ENCODE measurements at regions not wholly inside any gene's neighbourhood (a gene's known extent, or its start where the extent isn't known, plus 50 kb on each side); places are given as distances from the start of the nearest gene placed in this dataset.
A peak's percentile ranks its signal among the peaks of the same experiment; 100 is the strongest.
"Not testable (repeated sequence)": the region's sequence is repeated elsewhere in the genome, so short reads cannot be mapped to it uniquely, and the experiment has no call there.

DNA sequence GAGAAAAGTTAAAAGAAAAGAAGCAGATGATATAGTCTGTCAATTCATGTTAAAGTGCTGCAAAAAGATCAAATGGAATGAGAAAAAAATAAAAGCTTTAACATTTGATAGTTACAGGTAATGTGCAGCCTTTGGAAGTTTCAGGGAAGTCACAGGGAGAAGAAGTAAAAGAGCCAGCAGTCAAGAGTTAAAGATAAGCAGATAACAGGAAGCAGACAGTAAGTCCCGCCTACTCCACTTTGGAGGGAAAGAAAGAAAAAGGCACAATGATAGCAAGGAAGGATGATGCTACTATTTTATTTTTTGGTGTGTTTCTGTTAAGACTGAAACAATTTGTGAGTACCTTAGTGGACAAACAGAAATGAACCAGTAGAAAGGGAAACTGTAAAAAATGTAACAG, 111.1 kb upstream of the KRR1 start:
- no peak for ATAC-seq (replicated peaks in 6 of 8)
- Histone ChIP-seq H3K4me1 (replicated peaks in 1 of 2) (no peaks in the 10 kb centered on the region), H3K27ac (no peak overlapping the region), H3K4me3 (no peak overlapping the region)
- WGBS, 10 experiments, result 90 to 100% (median 100%) methylated on average over 1 of the region's 1 CpG; no CpG with 5 or more reads in 1 of the 10 experiments
- in situ Hi-C loops (cut with MboI; ENCODE audit: low pct_unique_long_range_greater_than_20kb in 2 of 9, low sequenced_read_pairs in 9 of 9, unreplicated experiment in 9 of 9), result no loop called here

DNA sequence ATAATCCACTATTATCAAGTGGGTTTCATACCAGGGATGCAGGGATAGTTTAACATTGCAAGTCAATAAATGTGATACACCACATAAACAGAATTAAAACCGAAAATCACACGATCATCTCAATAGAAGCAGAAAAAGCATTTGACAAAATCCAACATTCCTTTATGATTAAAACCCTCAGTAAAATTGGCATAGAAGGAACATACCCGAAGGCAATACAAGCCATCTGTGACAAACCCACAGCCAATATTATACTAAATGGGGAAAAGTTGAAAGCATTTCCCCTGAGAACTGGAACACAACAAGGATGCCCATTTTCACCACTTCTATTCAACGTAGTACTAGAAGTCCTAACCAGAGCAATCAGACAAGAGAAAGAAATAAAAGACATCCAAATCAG, 103.0 kb upstream of the KRR1 start:
- ATAC-seq (replicated peaks in 6 of 8); H3K4me1 ChIP-seq (replicated peaks in 1 of 2); H3K27ac ChIP-seq; in situ Hi-C loops (cut with MboI; ENCODE audit: low pct_unique_long_range_greater_than_20kb in 2 of 9, low sequenced_read_pairs in 9 of 9, unreplicated experiment in 9 of 9); H3K4me3 ChIP-seq: not testable (repeated sequence)
- 0 to 88% (median 70%) methylated on average over 2 to 4 of the region's 4 CpGs; no CpG with 5 or more reads in 1 of the 10 experiments for WGBS, 10 experiments

DNA sequence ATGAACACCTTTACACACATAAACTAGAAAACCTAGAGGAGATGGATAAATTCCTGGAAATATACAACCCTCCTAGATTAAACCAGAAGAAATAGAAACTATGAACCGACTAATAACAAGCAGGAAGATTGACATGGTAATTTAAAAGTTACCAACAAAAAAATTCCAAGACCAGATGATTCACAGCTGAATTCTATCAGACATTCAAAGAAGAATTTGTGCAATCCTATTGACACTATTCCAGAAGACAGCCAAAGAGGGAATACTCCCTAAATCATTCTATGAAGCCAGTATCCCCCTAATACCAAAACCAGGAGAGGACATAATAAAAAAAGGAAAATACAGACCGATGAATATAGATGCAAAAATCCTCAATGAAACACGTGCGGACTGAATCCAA, 102.6 kb upstream of the KRR1 start:
- in situ Hi-C loops (cut with MboI; ENCODE audit: low pct_unique_long_range_greater_than_20kb in 2 of 9, low sequenced_read_pairs in 9 of 9, unreplicated experiment in 9 of 9), result no loop called here
- H3K27ac ChIP-seq, result no peak overlapping the region
- no peak for ATAC-seq (replicated peaks in 6 of 8)
- H3K4me3 ChIP-seq, result no peak overlapping the region
- no peaks in the 10 kb centered on the region for H3K4me1 ChIP-seq (replicated peaks in 1 of 2)
- WGBS, 10 experiments, result 20 to 100% (median 72%) methylated on average over 1 to 4 of the region's 4 CpGs; no CpG with 5 or more reads in 1 of the 10 experiments

DNA sequence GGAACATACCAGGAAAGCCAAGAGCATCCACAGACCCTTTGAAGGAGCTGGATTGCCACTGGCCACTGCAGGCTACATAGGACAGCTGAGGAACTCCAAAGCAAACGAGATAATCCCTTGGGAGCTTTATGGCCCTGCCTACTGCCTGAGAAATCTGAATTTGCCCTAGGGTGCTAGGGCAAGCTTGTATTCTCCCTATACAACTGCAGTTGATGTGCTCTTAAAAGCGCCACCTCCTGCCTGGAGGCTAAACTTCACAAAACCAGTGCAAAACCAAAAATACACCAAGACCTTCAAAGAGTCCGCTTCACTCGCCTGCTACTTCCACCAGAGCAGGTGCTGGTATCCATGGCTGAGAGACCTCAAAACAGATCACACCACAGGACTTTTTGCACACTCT, 99.6 kb upstream of the KRR1 start:
- no peak for ATAC-seq (replicated peaks in 6 of 8)
- in situ Hi-C loops (cut with MboI; ENCODE audit: low pct_unique_long_range_greater_than_20kb in 2 of 9, low sequenced_read_pairs in 9 of 9, unreplicated experiment in 9 of 9), result no loop called here

DNA sequence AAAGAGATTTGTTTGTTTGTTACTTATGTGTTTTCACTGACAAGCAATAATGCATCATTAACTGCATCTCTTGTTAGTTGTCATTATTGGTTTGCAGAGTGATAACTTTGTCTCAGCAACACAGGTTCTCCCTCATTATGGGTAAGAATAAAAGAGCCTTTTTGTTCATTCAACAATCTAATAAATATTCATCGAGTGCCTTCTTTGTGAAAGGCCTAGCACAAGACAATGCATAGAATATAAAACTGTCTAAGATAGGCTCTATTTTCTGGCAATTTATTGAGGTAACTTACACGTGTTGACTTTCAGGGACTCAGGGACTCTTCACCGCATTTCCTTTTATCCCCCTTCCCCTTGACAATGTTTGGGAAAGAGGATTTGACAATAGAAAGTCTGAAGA, 95.5 kb upstream of the KRR1 start:
- no peak overlapping the region for H3K4me3 ChIP-seq
- H3K4me1 ChIP-seq (replicated peaks in 1 of 2), result peaks cover 9 to 26% of the 10 kb centered on the region in 2 donors
- in situ Hi-C loops (cut with MboI; ENCODE audit: low pct_unique_long_range_greater_than_20kb in 2 of 9, low sequenced_read_pairs in 9 of 9, unreplicated experiment in 9 of 9), result no loop called here
- H3K27ac ChIP-seq, result no peak overlapping the region
- 27 to 83% (median 47%) methylated on average over 1 to 3 of the region's 3 CpGs; no CpG with 5 or more reads in 2 of the 10 experiments for WGBS, 10 experiments
- ATAC-seq (replicated peaks in 6 of 8), result peak in 5 of 8 experiments; percentile 28 to 78 (median 70)

More for the DNA sequence above, 99.6 kb upstream of the KRR1 start:
- Histone ChIP-seq H3K27ac (no peak overlapping the region), H3K4me3 (no peak overlapping the region), H3K4me1 (replicated peaks in 1 of 2) (peaks cover 9 to 16% of the 10 kb centered on the region in 2 donors)
- WGBS, 10 experiments, result 83 to 100% (median 100%) methylated on average over 1 to 4 of the region's 4 CpGs; no CpG with 5 or more reads in 3 of the 10 experiments

DNA sequence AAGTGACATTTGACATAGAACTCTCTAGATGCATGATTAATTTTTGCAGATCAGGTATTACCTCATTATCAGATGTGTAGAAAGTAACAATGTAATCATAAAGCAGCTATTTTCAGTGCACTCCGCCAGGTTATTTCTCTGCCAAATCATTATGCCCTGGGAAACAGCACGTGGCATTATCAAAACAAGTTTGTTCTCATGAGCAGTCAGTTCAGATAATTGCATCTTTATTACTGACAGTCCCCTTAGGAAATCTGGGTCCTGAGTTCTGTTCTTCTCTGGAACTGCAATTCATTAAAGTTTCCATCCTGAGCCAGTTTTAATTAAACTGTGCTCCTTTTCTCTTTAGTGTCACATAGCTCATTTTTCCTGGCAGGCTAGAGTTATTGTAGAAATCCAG, 94.7 kb upstream of the KRR1 start:
- in situ Hi-C loops (cut with MboI; ENCODE audit: low pct_unique_long_range_greater_than_20kb in 2 of 9, low sequenced_read_pairs in 9 of 9, unreplicated experiment in 9 of 9), result no loop called here
- 25 to 100% (median 52%) methylated on average over 1 to 2 of the region's 2 CpGs; no CpG with 5 or more reads in 4 of the 10 experiments for WGBS, 10 experiments

DNA sequence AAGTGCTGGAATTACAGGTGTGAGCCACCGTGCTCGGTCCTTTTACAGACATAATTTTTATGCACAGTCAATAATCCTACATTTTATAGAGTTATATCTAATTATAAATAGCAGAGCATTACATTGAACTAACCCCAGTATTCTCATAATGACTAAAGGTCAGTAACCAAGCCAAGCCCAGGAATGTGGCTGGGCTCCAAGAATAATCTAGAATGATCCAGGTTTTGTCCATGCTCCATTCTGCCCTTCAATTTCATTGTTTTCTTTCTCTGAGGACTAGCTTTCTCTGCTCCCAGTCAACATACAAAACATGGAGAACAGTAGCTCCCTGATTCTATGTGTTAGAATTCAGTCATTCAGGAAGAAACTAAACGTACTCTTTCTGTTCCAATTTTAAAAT, 92.1 kb upstream of the KRR1 start:
- no peak overlapping the region for H3K27ac ChIP-seq
- in situ Hi-C loops (cut with MboI; ENCODE audit: low pct_unique_long_range_greater_than_20kb in 2 of 9, low sequenced_read_pairs in 9 of 9, unreplicated experiment in 9 of 9), result no loop called here

More for the DNA sequence above, 94.7 kb upstream of the KRR1 start:
- Histone ChIP-seq H3K4me3 (no peak overlapping the region), H3K4me1 (replicated peaks in 1 of 2) (peaks cover 9 to 34% of the 10 kb centered on the region in 2 donors), H3K27ac (no peak overlapping the region)
- peak in 3 of 8 experiments; percentile 22 to 46 (median 45) for ATAC-seq (replicated peaks in 6 of 8)

DNA sequence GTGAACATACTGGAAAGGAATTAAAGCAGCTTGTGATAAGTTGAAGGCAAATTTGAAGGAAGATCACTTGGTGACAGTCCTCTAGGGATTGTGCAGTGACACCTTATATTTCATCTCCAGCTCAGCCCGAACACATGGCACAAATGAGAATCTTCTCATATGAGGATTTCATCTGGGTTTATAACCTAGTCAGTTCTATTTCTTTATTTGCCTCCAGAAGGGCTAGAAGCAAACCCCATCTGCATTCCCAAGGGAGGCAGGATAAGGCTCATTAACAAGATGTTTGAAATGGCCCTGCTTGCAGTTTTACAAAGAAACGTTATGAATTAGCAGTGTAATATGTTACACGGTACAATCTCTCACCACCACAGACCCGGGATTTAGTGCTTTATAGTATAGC, 90.7 kb upstream of the KRR1 start:
- ATAC-seq (replicated peaks in 6 of 8), result peak in 5 of 8 experiments; percentile 42 to 91 (median 86)
- H3K4me3 ChIP-seq, result no peak overlapping the region
- WGBS, 10 experiments, result 0 to 80% (median 25%) methylated on average over 1 to 4 of the region's 4 CpGs; no CpG with 5 or more reads in 1 of the 10 experiments
- in situ Hi-C loops (cut with MboI; ENCODE audit: low pct_unique_long_range_greater_than_20kb in 2 of 9, low sequenced_read_pairs in 9 of 9, unreplicated experiment in 9 of 9), result no loop called here
- no peak overlapping the region for H3K27ac ChIP-seq
- peaks cover 5 to 33% of the 10 kb centered on the region in 2 donors for H3K4me1 ChIP-seq (replicated peaks in 1 of 2)

More for the DNA sequence above, 92.1 kb upstream of the KRR1 start:
- Histone ChIP-seq H3K4me1 (replicated peaks in 1 of 2) (peaks cover 9 to 39% of the 10 kb centered on the region in 2 donors), H3K4me3 (no peak overlapping the region)
- no peak for ATAC-seq (replicated peaks in 6 of 8)
- 60 to 100% (median 89%) methylated on average over 1 to 3 of the region's 3 CpGs; no CpG with 5 or more reads in 2 of the 10 experiments for WGBS, 10 experiments

DNA sequence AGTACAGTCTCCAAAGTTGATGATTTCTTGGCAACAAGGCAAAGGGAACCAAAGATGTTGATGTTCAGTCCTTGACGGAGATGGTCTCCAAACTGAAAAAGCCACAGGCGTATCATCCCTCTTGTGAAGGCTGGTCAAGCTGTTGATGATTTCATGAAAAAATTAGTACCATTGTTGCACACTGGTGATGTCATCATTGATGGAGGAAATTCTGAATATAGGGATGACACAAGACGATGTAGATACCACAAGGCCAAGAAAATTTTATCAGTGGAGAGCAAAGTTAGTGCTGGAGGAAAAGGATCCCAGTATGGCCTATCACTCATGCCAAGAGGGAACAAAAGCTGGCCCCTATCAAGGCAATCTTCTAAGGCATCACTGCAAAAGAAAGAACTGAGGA, 88.7 kb upstream of the KRR1 start:
- Histone ChIP-seq H3K27ac (no peak overlapping the region), H3K4me3 (no peak overlapping the region), H3K4me1 (replicated peaks in 1 of 2) (peaks cover 0 to 20% of the 10 kb centered on the region in 2 donors)
- ATAC-seq (replicated peaks in 6 of 8), result no peak
- WGBS, 10 experiments, result 90 to 100% (median 97%) methylated on average over 1 to 3 of the region's 3 CpGs; no CpG with 5 or more reads in 1 of the 10 experiments
- in situ Hi-C loops (cut with MboI; ENCODE audit: low pct_unique_long_range_greater_than_20kb in 2 of 9, low sequenced_read_pairs in 9 of 9, unreplicated experiment in 9 of 9), result no loop called here

DNA sequence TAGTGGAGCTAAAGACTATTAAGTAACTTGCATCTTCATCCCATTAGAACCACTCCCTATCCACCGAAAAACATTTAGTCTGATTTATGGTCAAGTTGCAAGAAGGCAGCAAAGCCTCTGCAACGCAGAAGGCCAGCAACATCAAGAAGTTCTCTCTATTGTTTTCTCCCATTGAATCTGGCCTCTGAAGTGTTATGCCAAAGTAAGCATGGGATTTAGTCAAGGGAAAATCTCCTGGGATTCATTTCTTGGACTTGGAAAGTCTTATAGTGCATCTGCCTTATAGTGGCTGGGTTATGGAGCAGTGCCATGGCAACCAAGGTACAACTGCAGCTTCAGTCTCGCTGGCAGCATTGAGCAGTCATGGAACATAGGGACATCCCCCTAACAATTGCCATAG, 87.7 kb upstream of the KRR1 start:
- no peak for ATAC-seq (replicated peaks in 6 of 8)
- H3K27ac ChIP-seq, result no peak overlapping the region
- peaks cover 0 to 20% of the 10 kb centered on the region in 2 donors for H3K4me1 ChIP-seq (replicated peaks in 1 of 2)
- no peak overlapping the region for H3K4me3 ChIP-seq
- 0 to 97% (median 85%) methylated on average over 1 to 3 of the region's 3 CpGs for WGBS, 10 experiments
- in situ Hi-C loops (cut with MboI; ENCODE audit: low pct_unique_long_range_greater_than_20kb in 2 of 9, low sequenced_read_pairs in 9 of 9, unreplicated experiment in 9 of 9), result no loop called here

DNA sequence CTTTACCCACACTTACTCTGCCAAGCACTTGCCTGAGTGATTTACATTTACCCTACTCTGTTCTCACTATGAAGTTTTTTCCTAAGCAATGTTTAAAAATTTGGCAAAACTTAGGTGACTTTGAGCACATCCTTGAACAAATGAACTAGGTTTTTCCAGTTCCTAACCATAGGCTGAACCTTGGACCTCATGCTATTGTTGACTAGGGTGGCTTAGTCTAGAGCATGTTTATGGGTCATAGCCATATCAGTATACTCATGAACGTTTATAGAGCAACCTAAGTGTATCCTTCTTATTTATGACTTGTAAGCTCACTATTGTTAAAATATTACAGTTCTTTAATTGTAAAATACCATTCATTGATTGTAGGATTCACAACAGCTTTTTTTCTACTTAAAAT, 85.0 kb upstream of the KRR1 start:
- WGBS, 10 experiments, result 0 to 92% (median 75%) methylated on average over 1 of the region's 1 CpG; no CpG with 5 or more reads in 2 of the 10 experiments
- ATAC-seq (replicated peaks in 6 of 8), result no peak
- in situ Hi-C loops (cut with MboI; ENCODE audit: low pct_unique_long_range_greater_than_20kb in 2 of 9, low sequenced_read_pairs in 9 of 9, unreplicated experiment in 9 of 9), result no loop called here

DNA sequence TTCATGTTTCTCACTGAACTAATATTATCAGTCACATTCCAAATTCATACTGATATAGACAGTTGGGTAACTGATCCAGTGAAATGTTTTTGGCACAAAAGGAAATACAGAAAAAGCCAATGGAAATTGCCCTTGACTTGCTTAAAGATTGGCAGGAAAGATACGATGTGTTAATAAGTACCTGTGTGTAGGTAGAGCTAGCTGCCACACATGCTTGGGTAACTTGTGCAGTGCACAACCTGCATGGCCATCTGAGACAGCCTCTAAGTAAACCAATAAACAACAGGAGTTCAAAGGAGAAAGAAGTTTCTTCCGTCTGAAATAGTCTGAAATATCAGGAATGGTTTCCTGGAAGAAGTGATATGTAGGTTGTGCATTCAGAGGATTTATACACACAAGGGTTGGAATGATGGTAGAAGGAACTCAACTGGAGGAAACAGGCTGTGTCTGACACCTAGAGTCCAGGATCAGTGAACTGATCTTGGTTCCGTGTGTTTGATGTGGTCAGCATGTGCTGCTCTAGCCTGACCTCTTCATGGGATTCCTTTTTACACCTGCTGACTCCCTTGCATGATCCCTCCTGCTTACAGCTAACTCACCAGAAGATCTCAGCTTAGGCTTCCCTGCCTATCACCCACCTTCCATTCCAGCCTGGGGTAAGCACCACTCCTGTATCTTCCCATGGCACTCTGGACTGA, 81.4 kb upstream of the KRR1 start:
- Histone ChIP-seq H3K27ac (no peak overlapping the region), H3K4me1 (replicated peaks in 1 of 2) (peaks cover 0 to 19% of the 10 kb centered on the region in 2 donors), H3K4me3 (no peak overlapping the region)
- ATAC-seq (replicated peaks in 6 of 8), result no peak
- 50 to 100% (median 96%) methylated on average over 1 to 3 of the region's 3 CpGs; no CpG with 5 or more reads in 2 of the 10 experiments for WGBS, 10 experiments
- in situ Hi-C loops (cut with MboI; ENCODE audit: low pct_unique_long_range_greater_than_20kb in 2 of 9, low sequenced_read_pairs in 9 of 9, unreplicated experiment in 9 of 9), result no loop called here

More for the DNA sequence above, 85.0 kb upstream of the KRR1 start:
- Histone ChIP-seq H3K27ac (no peak overlapping the region), H3K4me1 (replicated peaks in 1 of 2) (peaks cover 0 to 17% of the 10 kb centered on the region in 2 donors), H3K4me3 (no peak overlapping the region)

DNA sequence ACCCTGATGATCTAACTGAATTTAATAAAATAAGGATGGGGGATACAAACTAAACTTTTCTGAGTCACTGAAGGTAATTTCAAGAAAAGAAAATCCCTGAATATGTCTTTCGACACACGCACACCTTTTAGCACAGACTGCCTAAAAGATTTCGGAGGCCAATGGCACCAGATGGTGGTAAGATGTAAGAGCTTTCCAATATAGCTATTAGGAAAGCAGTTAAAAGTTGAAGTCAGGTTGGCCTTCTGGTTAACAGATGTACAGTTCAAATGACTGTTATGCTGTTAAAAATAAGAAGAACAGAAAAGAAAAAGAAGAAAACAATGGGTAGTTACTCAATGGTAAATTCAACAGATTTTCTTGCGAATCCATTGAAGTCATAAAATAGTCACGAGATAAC, 80.7 kb upstream of the KRR1 start:
- WGBS, 10 experiments, result 43 to 100% (median 88%) methylated on average over 1 to 5 of the region's 5 CpGs
- no peak for ATAC-seq (replicated peaks in 6 of 8)

More for the DNA sequence above, 80.7 kb upstream of the KRR1 start:
- in situ Hi-C loops (cut with MboI; ENCODE audit: low pct_unique_long_range_greater_than_20kb in 2 of 9, low sequenced_read_pairs in 9 of 9, unreplicated experiment in 9 of 9), result no loop called here
- no peak overlapping the region for H3K27ac ChIP-seq
- H3K4me3 ChIP-seq, result no peak overlapping the region
- peaks cover 0 to 19% of the 10 kb centered on the region in 2 donors for H3K4me1 ChIP-seq (replicated peaks in 1 of 2)
